ENCODE measurements at regions not wholly inside any gene's neighbourhood (a gene's known extent, or its start where the extent isn't known, plus 50 kb on each side); places are given as distances from the start of the nearest gene placed in this dataset.

GRCh38 chr7:86199881-86200614, 443.7 kb upstream of the GRM3 start:
- TF ChIP-seq CEBPB (IDR thresholded peaks at IDR 0.05) (no peak), EP300 (IDR thresholded peaks at IDR 0.05; ENCODE audit: borderline replicate concordance) (no peak), USF1 (IDR thresholded peaks at IDR 0.05) (no peak), REST (IDR thresholded peaks at IDR 0.05; ENCODE audit: low read depth) (no peak), NFIC (IDR thresholded peaks at IDR 0.05) (no peak), EGR1 (IDR thresholded peaks at IDR 0.05) (no peak), RAD21 (IDR thresholded peaks at IDR 0.05; ENCODE audit: low read depth) (no peak)

GRCh38 chr7:86190351-86190750, 453.4 kb upstream of the GRM3 start:
- TF ChIP-seq NFIC (IDR thresholded peaks at IDR 0.05) = no peak
- TF ChIP-seq ZBTB7A (IDR thresholded peaks at IDR 0.05; ENCODE audit: low read depth) = no peak
- no peak for TF ChIP-seq YY1 (IDR thresholded peaks at IDR 0.05; ENCODE audit: low read depth)
- no peak for TF ChIP-seq TCF12 (IDR thresholded peaks at IDR 0.05; ENCODE audit: low read depth)
- no peak for TF ChIP-seq CREB1 (IDR thresholded peaks at IDR 0.05; ENCODE audit: low read depth)
- no peak for TF ChIP-seq EGR1 (IDR thresholded peaks at IDR 0.05)

GRCh38 chr7:86181474-86181873, 462.2 kb upstream of the GRM3 start:
- TF ChIP-seq ZBTB7A (IDR thresholded peaks at IDR 0.05; ENCODE audit: low read depth) (no peak), TAF1 (IDR thresholded peaks at IDR 0.05; ENCODE audit: low read depth) (no peak), FOXM1 (IDR thresholded peaks at IDR 0.05; ENCODE audit: borderline replicate concordance, low read depth) (no peak), RAD21 (IDR thresholded peaks at IDR 0.05; ENCODE audit: low read depth) (no peak), USF1 (IDR thresholded peaks at IDR 0.05) (no peak), TEAD4 (IDR thresholded peaks at IDR 0.05) (no peak), EGR1 (IDR thresholded peaks at IDR 0.05) (no peak), YY1 (IDR thresholded peaks at IDR 0.05; ENCODE audit: low read depth) (no peak), CREB1 (IDR thresholded peaks at IDR 0.05; ENCODE audit: low read depth) (no peak)

GRCh38 chr7:86164827-86165226, 478.9 kb upstream of the GRM3 start:
- no peak for TF ChIP-seq EP300 (IDR thresholded peaks at IDR 0.05; ENCODE audit: borderline replicate concordance)
- no peak for TF ChIP-seq CEBPB (IDR thresholded peaks at IDR 0.05)
- no peak for TF ChIP-seq REST (IDR thresholded peaks at IDR 0.05; ENCODE audit: low read depth)
- TF ChIP-seq YY1 (IDR thresholded peaks at IDR 0.05; ENCODE audit: low read depth) = no peak
- no peak for TF ChIP-seq CREB1 (IDR thresholded peaks at IDR 0.05; ENCODE audit: low read depth)

- no peak for TF ChIP-seq EGR1 (IDR thresholded peaks at IDR 0.05)
- no peak for TF ChIP-seq REST (IDR thresholded peaks at IDR 0.05; ENCODE audit: low read depth)
- no peak for TF ChIP-seq CEBPB (IDR thresholded peaks at IDR 0.05)
- TF ChIP-seq USF1 (IDR thresholded peaks at IDR 0.05) = no peak
- no peak for TF ChIP-seq TAF1 (IDR thresholded peaks at IDR 0.05; ENCODE audit: low read depth)
- TF ChIP-seq RAD21 (IDR thresholded peaks at IDR 0.05; ENCODE audit: low read depth) = no peak
- no peak for TF ChIP-seq CREB1 (IDR thresholded peaks at IDR 0.05; ENCODE audit: low read depth)
- TF ChIP-seq YY1 (IDR thresholded peaks at IDR 0.05; ENCODE audit: low read depth) = no peak
- no peak for TF ChIP-seq TCF12 (IDR thresholded peaks at IDR 0.05; ENCODE audit: low read depth)
- TF ChIP-seq FOXM1 (IDR thresholded peaks at IDR 0.05; ENCODE audit: borderline replicate concordance, low read depth) = no peak
These were observed 485.6 kb upstream of the GRM3 start for GRCh38 chr7:86158111-86158510.

All from Ishikawa (cell line).